ENCODE measurements at regions not wholly inside any gene's neighbourhood (a gene's known extent, or its start where the extent isn't known, plus 50 kb on each side); places are given as distances from the start of the nearest gene placed in this dataset.

- H3K4me2 ChIP-seq (ENCODE audit: insufficient read depth, low read length): no peak overlapping the region
- no peak overlapping the region for H3K9ac ChIP-seq (ENCODE audit: low read depth, low read length)
- no peaks in the 10 kb centered on the region for H4K20me1 ChIP-seq (ENCODE audit: insufficient read depth, low read length)
- no peak overlapping the region for H2AFZ ChIP-seq (ENCODE audit: low read depth, low read length)
- H3K79me2 ChIP-seq (ENCODE audit: insufficient read depth, low read length): no peaks in the 10 kb centered on the region
- H3K4me3 ChIP-seq (ENCODE audit: low read depth in 1 of 2, low read length in 2 of 2): no peak overlapping the region
- DNase-seq: peak; percentile 9
- no peaks in the 10 kb centered on the region for H3K36me3 ChIP-seq (ENCODE audit: insufficient read depth, low read length)
- peak; percentile 65 for ATAC-seq (ENCODE audit: insufficient read depth, low read depth)
- no peaks in the 10 kb centered on the region for H3K9me3 ChIP-seq (ENCODE audit: insufficient read depth, low read length, severe bottlenecking)
- no peaks in the 10 kb centered on the region for H3K4me1 ChIP-seq (ENCODE audit: insufficient read depth, low read length)
- TF ChIP-seq CTCF (IDR thresholded peaks at IDR 0.05; ENCODE audit: borderline replicate concordance, extremely low read depth, low read length, poor library complexity, severe bottlenecking) (no peak), EZH2 (IDR thresholded peaks at IDR 0.05; ENCODE audit: borderline replicate concordance, low read depth, low read length, severe bottlenecking) (no peak)
- no peaks in the 10 kb centered on the region for H3K27me3 ChIP-seq (ENCODE audit: insufficient read depth, low read length, poor library complexity)
- no peak overlapping the region for H3K27ac ChIP-seq (ENCODE audit: low read length)
Observed at GRCh38 chr2:166802475-166802874, 85.8 kb upstream of the XIRP2 start.

GRCh38 chr2:166792808-166793207, 95.5 kb upstream of the XIRP2 start:
- H3K4me3 ChIP-seq (ENCODE audit: low read depth in 1 of 2, low read length in 2 of 2): no peak overlapping the region
- no peak overlapping the region for H3K4me2 ChIP-seq (ENCODE audit: insufficient read depth, low read length)
- TF ChIP-seq CTCF (IDR thresholded peaks at IDR 0.05; ENCODE audit: borderline replicate concordance, extremely low read depth, low read length, poor library complexity, severe bottlenecking) (no peak), EZH2 (IDR thresholded peaks at IDR 0.05; ENCODE audit: borderline replicate concordance, low read depth, low read length, severe bottlenecking) (no peak)
- H3K79me2 ChIP-seq (ENCODE audit: insufficient read depth, low read length): no peaks in the 10 kb centered on the region
- no peak for DNase-seq
- no peak overlapping the region for H3K9ac ChIP-seq (ENCODE audit: low read depth, low read length)
- ATAC-seq (ENCODE audit: insufficient read depth, low read depth): no peak
- peaks cover 3% of the 10 kb centered on the region for H3K9me3 ChIP-seq (ENCODE audit: insufficient read depth, low read length, severe bottlenecking)
- no peak overlapping the region for H2AFZ ChIP-seq (ENCODE audit: low read depth, low read length)
- H3K27me3 ChIP-seq (ENCODE audit: insufficient read depth, low read length, poor library complexity): no peaks in the 10 kb centered on the region
- no peaks in the 10 kb centered on the region for H4K20me1 ChIP-seq (ENCODE audit: insufficient read depth, low read length)
- H3K27ac ChIP-seq (ENCODE audit: low read length): no peak overlapping the region
- H3K36me3 ChIP-seq (ENCODE audit: insufficient read depth, low read length): no peaks in the 10 kb centered on the region
- H3K4me1 ChIP-seq (ENCODE audit: insufficient read depth, low read length): no peaks in the 10 kb centered on the region

GRCh38 chr2:166786707-166787106, 101.6 kb upstream of the XIRP2 start:
- no peak overlapping the region for H3K27ac ChIP-seq (ENCODE audit: low read length)
- H2AFZ ChIP-seq (ENCODE audit: low read depth, low read length): no peak overlapping the region
- no peaks in the 10 kb centered on the region for H3K36me3 ChIP-seq (ENCODE audit: insufficient read depth, low read length)
- H3K9me3 ChIP-seq (ENCODE audit: insufficient read depth, low read length, severe bottlenecking): peaks cover 3% of the 10 kb centered on the region
- no peak for TF ChIP-seq EZH2 (IDR thresholded peaks at IDR 0.05; ENCODE audit: borderline replicate concordance, low read depth, low read length, severe bottlenecking)
- H3K4me1 ChIP-seq (ENCODE audit: insufficient read depth, low read length): no peaks in the 10 kb centered on the region
- no peaks in the 10 kb centered on the region for H4K20me1 ChIP-seq (ENCODE audit: insufficient read depth, low read length)
- H3K27me3 ChIP-seq (ENCODE audit: insufficient read depth, low read length, poor library complexity): no peaks in the 10 kb centered on the region
- H3K79me2 ChIP-seq (ENCODE audit: insufficient read depth, low read length): no peaks in the 10 kb centered on the region
- no peak overlapping the region for H3K9ac ChIP-seq (ENCODE audit: low read depth, low read length)
- DNase-seq: no peak
- H3K4me2 ChIP-seq (ENCODE audit: insufficient read depth, low read length): no peak overlapping the region
- no peak overlapping the region for H3K4me3 ChIP-seq (ENCODE audit: low read depth in 1 of 2, low read length in 2 of 2)
- ATAC-seq (ENCODE audit: insufficient read depth, low read depth): no peak

- Histone ChIP-seq H3K4me3 (ENCODE audit: low read depth in 1 of 2, low read length in 2 of 2) (no peak overlapping the region), H3K4me1 (ENCODE audit: insufficient read depth, low read length) (no peaks in the 10 kb centered on the region), H2AFZ (ENCODE audit: low read depth, low read length) (no peak overlapping the region), H3K27ac (ENCODE audit: low read length) (no peak overlapping the region), H3K27me3 (ENCODE audit: insufficient read depth, low read length, poor library complexity) (no peaks in the 10 kb centered on the region), H3K79me2 (ENCODE audit: insufficient read depth, low read length) (no peaks in the 10 kb centered on the region), H3K9ac (ENCODE audit: low read depth, low read length) (no peak overlapping the region), H4K20me1 (ENCODE audit: insufficient read depth, low read length) (no peaks in the 10 kb centered on the region), H3K4me2 (ENCODE audit: insufficient read depth, low read length) (no peak overlapping the region), H3K36me3 (ENCODE audit: insufficient read depth, low read length) (no peaks in the 10 kb centered on the region), H3K9me3 (ENCODE audit: insufficient read depth, low read length, severe bottlenecking) (no peaks in the 10 kb centered on the region)
- ATAC-seq (ENCODE audit: insufficient read depth, low read depth) (no peak), DNase-seq (no peak)
- TF ChIP-seq CTCF (IDR thresholded peaks at IDR 0.05; ENCODE audit: borderline replicate concordance, extremely low read depth, low read length, poor library complexity, severe bottlenecking) (no peak), EZH2 (IDR thresholded peaks at IDR 0.05; ENCODE audit: borderline replicate concordance, low read depth, low read length, severe bottlenecking) (no peak)
Observed at GRCh38 chr2:166784296-166784946, 103.9 kb upstream of the XIRP2 start.
